ENCODE measurements at regions not wholly inside any gene's neighbourhood (a gene's known extent, or its start where the extent isn't known, plus 50 kb on each side); places are given as distances from the start of the nearest gene placed in this dataset.

DNA sequence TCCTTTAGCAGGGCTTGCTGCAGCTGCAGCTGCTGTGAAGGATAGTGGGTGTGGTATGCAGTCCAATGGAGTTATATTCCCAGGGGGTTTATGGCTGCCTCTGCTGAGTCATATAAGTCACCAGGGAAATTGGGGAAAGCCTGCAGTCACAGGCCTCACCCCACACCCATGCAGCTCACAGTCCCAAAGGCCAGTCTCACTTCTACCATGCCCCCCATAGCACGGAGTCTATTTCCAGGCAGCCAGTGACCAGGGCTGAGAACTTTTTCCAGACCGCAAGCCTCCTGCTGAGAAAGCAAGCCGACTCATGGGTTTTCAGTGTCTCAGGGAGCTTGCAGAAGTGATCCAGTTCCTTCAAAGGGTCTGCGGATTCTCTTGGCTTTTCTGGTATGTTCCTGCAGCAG is 322.4 kb upstream of the CLEC14A start:
- CTCF ChIA-PET: no interaction called here

More for the DNA sequence above, 322.4 kb upstream of the CLEC14A start:
- no peaks in the 10 kb centered on the region for H3K36me3 ChIP-seq (ENCODE audit: control insufficient read depth in 2 of 2, insufficient read depth in 1 of 2, low read length in 2 of 2)
- POLR2A ChIA-PET: no interaction called here
- H3K4me3 ChIP-seq (ENCODE audit: low read depth, low read length): no peak overlapping the region
- H3K27ac ChIP-seq (ENCODE audit: extremely low read depth, low read depth, low read length): no peak overlapping the region
- no peaks in the 10 kb centered on the region for H3K9me3 ChIP-seq (ENCODE audit: control insufficient read depth, insufficient read depth, low read depth, low read length)
- H3K4me1 ChIP-seq (ENCODE audit: control insufficient read depth, insufficient read depth, low read length): no peaks in the 10 kb centered on the region
- no peak for TF ChIP-seq KLF17 (tag by site-specific recombination; IDR thresholded peaks at IDR 0.05)
- no peak for TF ChIP-seq ZBTB21 (tag by site-specific recombination; IDR thresholded peaks at IDR 0.05)
- no peak for TF ChIP-seq HOXD13 (CRISPR knock-in tag; IDR thresholded peaks at IDR 0.05; ENCODE audit: borderline replicate concordance)
- TF ChIP-seq ZNF658 (tag by site-specific recombination; IDR thresholded peaks at IDR 0.05): no peak
- TF ChIP-seq, protein P1, sequence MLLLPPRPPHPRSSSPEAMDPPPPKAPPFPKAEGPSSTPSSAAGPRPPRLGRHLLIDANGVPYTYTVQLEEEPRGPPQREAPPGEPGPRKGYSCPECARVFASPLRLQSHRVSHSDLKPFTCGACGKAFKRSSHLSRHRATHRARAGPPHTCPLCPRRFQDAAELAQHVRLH (tag by site-specific recombination; IDR thresholded peaks at IDR 0.05): no peak
- TF ChIP-seq ZFP37 (tag by site-specific recombination; IDR thresholded peaks at IDR 0.05): no peak
- no peak for TF ChIP-seq MEIS1 (CRISPR knock-in tag; IDR thresholded peaks at IDR 0.05; ENCODE audit: borderline replicate concordance)
- no peak for TF ChIP-seq ZNF16 (tag by site-specific recombination; IDR thresholded peaks at IDR 0.05; ENCODE audit: low read depth)
- TF ChIP-seq ZNF133 (tag by site-specific recombination; IDR thresholded peaks at IDR 0.05): no peak
- TF ChIP-seq ZFP41 (tag by site-specific recombination; IDR thresholded peaks at IDR 0.05; ENCODE audit: borderline replicate concordance): no peak
- TF ChIP-seq, protein P2, sequence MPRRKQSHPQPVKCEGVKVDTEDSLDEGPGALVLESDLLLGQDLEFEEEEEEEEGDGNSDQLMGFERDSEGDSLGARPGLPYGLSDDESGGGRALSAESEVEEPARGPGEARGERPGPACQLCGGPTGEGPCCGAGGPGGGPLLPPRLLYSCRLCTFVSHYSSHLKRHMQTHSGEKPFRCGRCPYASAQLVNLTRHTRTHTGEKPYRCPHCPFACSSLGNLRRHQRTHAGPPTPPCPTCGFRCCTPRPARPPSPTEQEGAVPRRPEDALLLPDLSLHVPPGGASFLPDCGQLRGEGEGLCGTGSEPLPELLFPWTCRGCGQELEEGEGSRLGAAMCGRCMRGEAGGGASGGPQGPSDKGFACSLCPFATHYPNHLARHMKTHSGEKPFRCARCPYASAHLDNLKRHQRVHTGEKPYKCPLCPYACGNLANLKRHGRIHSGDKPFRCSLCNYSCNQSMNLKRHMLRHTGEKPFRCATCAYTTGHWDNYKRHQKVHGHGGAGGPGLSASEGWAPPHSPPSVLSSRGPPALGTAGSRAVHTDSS (tag by site-specific recombination; IDR thresholded peaks at IDR 0.05): no peak
- TF ChIP-seq SP7 (tag by site-specific recombination; IDR thresholded peaks at IDR 0.05): no peak
- no peak for TF ChIP-seq ZNF48 (tag by site-specific recombination; IDR thresholded peaks at IDR 0.05)
- TF ChIP-seq ZNF621 (tag by site-specific recombination; IDR thresholded peaks at IDR 0.05): no peak
- no peak for TF ChIP-seq PRDM6 (tag by site-specific recombination; IDR thresholded peaks at IDR 0.05)
- TF ChIP-seq TSHZ1 (tag by site-specific recombination; IDR thresholded peaks at IDR 0.05; ENCODE audit: borderline replicate concordance): no peak
- no peak for TF ChIP-seq ZNF747 (tag by site-specific recombination; IDR thresholded peaks at IDR 0.05)
- no peak for TF ChIP-seq ZNF629 (tag by site-specific recombination; IDR thresholded peaks at IDR 0.05)
- no peak for TF ChIP-seq REPIN1 (tag by site-specific recombination; IDR thresholded peaks at IDR 0.05; ENCODE audit: low read depth)
- TF ChIP-seq ZSCAN30 (tag by site-specific recombination; IDR thresholded peaks at IDR 0.05): no peak

Measured in HEK293 (cell line).